M059J (cell line): ENCODE measurements at regions not wholly inside any gene's neighbourhood (a gene's known extent, or its start where the extent isn't known, plus 50 kb on each side); places are given as distances from the start of the nearest gene placed in this dataset.
"Not testable (repeated sequence)": the region's sequence is repeated elsewhere in the genome, so short reads cannot be mapped to it uniquely, and the experiment has no call there.

Experiments used
- DNase-seq: peaks from one replicate; pipeline ENCODE4 v3.0.0-alpha.2; 2012; ENCODE audit warnings: low read depth

- no peak for DNase-seq
Measured at GRCh38 chr3:87489892-87490291, 213.5 kb upstream of the POU1F1 start.

GRCh38 chr3:87488765-87489164 is 212.4 kb upstream of the POU1F1 start:
- no peak for DNase-seq

GRCh38 chr3:87486635-87487034 is 210.3 kb upstream of the POU1F1 start:
- DNase-seq, result not testable (repeated sequence)

- no peak for DNase-seq
Measured at GRCh38 chr3:87486115-87486514, 209.7 kb upstream of the POU1F1 start.

- DNase-seq, result no peak
Measured at GRCh38 chr3:87478716-87479115, 202.3 kb upstream of the POU1F1 start.

- DNase-seq, result no peak
Measured at GRCh38 chr3:87473944-87474343, 197.6 kb upstream of the POU1F1 start.

- no peak for DNase-seq
Measured at GRCh38 chr3:87468938-87469337, 192.6 kb upstream of the POU1F1 start.

- no peak for DNase-seq
Measured at GRCh38 chr3:87468235-87468634, 191.9 kb upstream of the POU1F1 start.

- peak; percentile 6 for DNase-seq
Measured at GRCh38 chr3:87462228-87462627, 185.8 kb upstream of the POU1F1 start.

GRCh38 chr3:87461443-87461842 is 185.1 kb upstream of the POU1F1 start:
- DNase-seq, result no peak

- DNase-seq, result peak; percentile 24
Measured at GRCh38 chr3:87461036-87461435, 184.7 kb upstream of the POU1F1 start.

GRCh38 chr3:87448558-87448957 is 172.2 kb upstream of the POU1F1 start:
- no peak for DNase-seq

- DNase-seq, result no peak
Measured at GRCh38 chr3:87446849-87447387, 170.5 kb upstream of the POU1F1 start.

- DNase-seq, result no peak
Measured at GRCh38 chr3:87442470-87442869, 166.1 kb upstream of the POU1F1 start.

- DNase-seq, result peak; percentile 15
Measured at GRCh38 chr3:87437765-87438164, 161.4 kb upstream of the POU1F1 start.

GRCh38 chr3:87436781-87437543 is 160.6 kb upstream of the POU1F1 start:
- DNase-seq, result peak; percentile 5

GRCh38 chr3:87435926-87436620 is 159.7 kb upstream of the POU1F1 start:
- DNase-seq, result no peak

GRCh38 chr3:87433445-87433844 is 157.1 kb upstream of the POU1F1 start:
- peak; percentile 10 for DNase-seq

GRCh38 chr3:87426918-87427317 is 150.5 kb upstream of the POU1F1 start:
- peak; percentile 24 for DNase-seq

- DNase-seq, result no peak
Measured at GRCh38 chr3:87425056-87425455, 148.7 kb upstream of the POU1F1 start.

GRCh38 chr3:87423336-87423735 is 147.0 kb upstream of the POU1F1 start:
- no peak for DNase-seq

- DNase-seq, result no peak
Measured at GRCh38 chr3:87422333-87422732, 145.9 kb upstream of the POU1F1 start.

- no peak for DNase-seq
Measured at GRCh38 chr3:87420171-87420570, 143.8 kb upstream of the POU1F1 start.
